PC-3 (cell line): ENCODE measurements at regions not wholly inside any gene's neighbourhood (a gene's known extent, or its start where the extent isn't known, plus 50 kb on each side); places are given as distances from the start of the nearest gene placed in this dataset.

ENCODE experiments used
- EZH2 ChIP-seq: fragments of 300-600 bp; sonication (generic); IDR thresholded peaks from one replicate; pipeline ENCODE4 v1.6.1; 2017; ENCODE audit warnings: antibody characterized with exemption, mild to moderate bottlenecking, low read length; ENCODE audit not compliant: unreplicated experiment
- EZH2phosphoT487 ChIP-seq: fragments of 300-600 bp; sonication (generic); IDR thresholded peaks from 2 replicates; pipeline ENCODE4 v1.6.1; 2018; ENCODE audit warnings: mild to moderate bottlenecking, antibody characterized with exemption, low read length, borderline replicate concordance
- TF ChIP-seq, protein P1 (sequence below): fragments of 300-600 bp; sonication (generic); conservative IDR thresholded peaks from 2 replicates; pipeline ENCODE4 v1.5.1; 2017; ENCODE audit warnings: antibody characterized with exemption, low read depth, mild to moderate bottlenecking, low read length

DNA sequence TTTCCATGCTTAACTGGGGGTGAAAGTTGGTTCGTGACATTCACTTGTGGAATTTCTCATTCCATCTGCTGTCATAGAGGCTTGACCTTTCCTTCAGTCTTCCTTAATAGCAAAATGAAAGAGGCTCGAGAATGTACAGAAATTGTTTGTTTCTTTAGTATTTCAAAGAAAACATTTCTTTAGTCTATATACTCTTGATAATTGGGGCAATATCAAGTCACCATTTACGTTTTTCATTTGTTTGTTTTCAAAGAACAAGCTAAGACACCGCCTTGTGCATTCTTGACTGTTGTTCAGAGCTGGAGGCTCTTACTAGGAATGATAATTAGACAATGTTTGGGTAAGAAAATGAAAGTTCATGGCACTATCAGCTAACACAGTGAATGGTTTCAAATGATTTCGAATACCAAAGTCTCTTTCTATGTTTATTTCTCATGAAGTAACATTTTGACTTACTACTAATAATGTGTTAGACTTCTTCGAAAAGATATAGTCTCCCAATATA, 835.4 kb downstream of the SEMA5A start:
- TF ChIP-seq, protein P1, sequence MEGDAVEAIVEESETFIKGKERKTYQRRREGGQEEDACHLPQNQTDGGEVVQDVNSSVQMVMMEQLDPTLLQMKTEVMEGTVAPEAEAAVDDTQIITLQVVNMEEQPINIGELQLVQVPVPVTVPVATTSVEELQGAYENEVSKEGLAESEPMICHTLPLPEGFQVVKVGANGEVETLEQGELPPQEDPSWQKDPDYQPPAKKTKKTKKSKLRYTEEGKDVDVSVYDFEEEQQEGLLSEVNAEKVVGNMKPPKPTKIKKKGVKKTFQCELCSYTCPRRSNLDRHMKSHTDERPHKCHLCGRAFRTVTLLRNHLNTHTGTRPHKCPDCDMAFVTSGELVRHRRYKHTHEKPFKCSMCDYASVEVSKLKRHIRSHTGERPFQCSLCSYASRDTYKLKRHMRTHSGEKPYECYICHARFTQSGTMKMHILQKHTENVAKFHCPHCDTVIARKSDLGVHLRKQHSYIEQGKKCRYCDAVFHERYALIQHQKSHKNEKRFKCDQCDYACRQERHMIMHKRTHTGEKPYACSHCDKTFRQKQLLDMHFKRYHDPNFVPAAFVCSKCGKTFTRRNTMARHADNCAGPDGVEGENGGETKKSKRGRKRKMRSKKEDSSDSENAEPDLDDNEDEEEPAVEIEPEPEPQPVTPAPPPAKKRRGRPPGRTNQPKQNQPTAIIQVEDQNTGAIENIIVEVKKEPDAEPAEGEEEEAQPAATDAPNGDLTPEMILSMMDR = no peak
- no peak for TF ChIP-seq EZH2phosphoT487
- TF ChIP-seq EZH2 = no peak
